ENCODE measurements at regions not wholly inside any gene's neighbourhood (a gene's known extent, or its start where the extent isn't known, plus 50 kb on each side); places are given as distances from the start of the nearest gene placed in this dataset.

GRCh38 chr4:114093221-114093715 lies 113.8 kb upstream of the ARSJ start:
- Histone ChIP-seq H3K9ac (ENCODE audit: low read length) (no peak overlapping the region), H3K4me3 (ENCODE audit: low read length) (no peak overlapping the region), H3K4me1 (ENCODE audit: control insufficient read depth, insufficient read depth, low read length) (no peaks in the 10 kb centered on the region), H3K36me3 (ENCODE audit: control insufficient read depth, insufficient read depth, low read length) (no peaks in the 10 kb centered on the region), H3K27ac (ENCODE audit: low read depth, low read length) (no peak overlapping the region), H3K27me3 (ENCODE audit: control insufficient read depth, insufficient read depth, low read length) (no peaks in the 10 kb centered on the region)

DNA sequence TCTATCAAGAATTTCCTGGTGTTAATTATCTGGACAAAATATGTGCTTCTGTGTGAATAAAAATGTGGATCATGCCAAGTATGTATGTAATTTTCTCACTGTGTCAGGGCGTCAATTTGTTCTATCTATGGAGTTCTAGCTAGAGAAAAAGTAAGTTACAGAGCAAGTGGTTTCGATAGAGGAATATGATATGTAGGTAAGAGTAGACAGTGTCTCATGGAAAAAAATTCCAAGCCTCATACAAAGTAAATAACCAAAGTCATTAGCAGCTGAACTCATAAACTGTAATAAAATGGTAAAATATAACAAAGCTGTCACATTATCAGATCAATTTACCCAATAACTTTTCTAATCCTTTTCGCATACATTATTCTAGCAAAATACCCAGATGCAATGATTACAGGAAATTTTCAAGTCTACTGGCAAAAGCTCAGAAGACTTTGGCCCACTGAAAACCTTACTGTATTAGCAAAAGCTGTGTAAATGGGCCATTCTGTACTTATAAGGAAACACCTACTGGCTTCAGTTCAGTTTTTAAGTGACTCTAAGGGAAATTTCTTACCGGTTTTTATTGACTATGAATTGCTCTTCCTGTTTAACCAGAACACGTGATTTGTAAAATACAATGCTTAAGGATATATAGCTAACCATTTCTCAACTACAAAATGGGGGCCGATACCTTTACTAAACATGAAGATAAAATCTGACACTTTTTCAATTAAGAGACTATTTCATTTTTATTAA lies 121.0 kb upstream of the ARSJ start:
- H3K4me3 ChIP-seq (ENCODE audit: low read length), result no peak overlapping the region
- no peaks in the 10 kb centered on the region for H3K27me3 ChIP-seq (ENCODE audit: control insufficient read depth, insufficient read depth, low read length)
- no peaks in the 10 kb centered on the region for H3K36me3 ChIP-seq (ENCODE audit: control insufficient read depth, insufficient read depth, low read length)
- no peaks in the 10 kb centered on the region for H3K4me1 ChIP-seq (ENCODE audit: control insufficient read depth, insufficient read depth, low read length)
- no peak overlapping the region for H3K9ac ChIP-seq (ENCODE audit: low read length)
- H3K27ac ChIP-seq (ENCODE audit: low read depth, low read length), result no peak overlapping the region

GRCh38 chr4:114103908-114104307 lies 124.5 kb upstream of the ARSJ start:
- H3K4me3 ChIP-seq (ENCODE audit: low read length), result no peak overlapping the region
- H3K4me1 ChIP-seq (ENCODE audit: control insufficient read depth, insufficient read depth, low read length), result no peaks in the 10 kb centered on the region
- no peak overlapping the region for H3K9ac ChIP-seq (ENCODE audit: low read length)
- no peaks in the 10 kb centered on the region for H3K27me3 ChIP-seq (ENCODE audit: control insufficient read depth, insufficient read depth, low read length)
- H3K36me3 ChIP-seq (ENCODE audit: control insufficient read depth, insufficient read depth, low read length), result no peaks in the 10 kb centered on the region
- no peak overlapping the region for H3K27ac ChIP-seq (ENCODE audit: low read depth, low read length)

DNA sequence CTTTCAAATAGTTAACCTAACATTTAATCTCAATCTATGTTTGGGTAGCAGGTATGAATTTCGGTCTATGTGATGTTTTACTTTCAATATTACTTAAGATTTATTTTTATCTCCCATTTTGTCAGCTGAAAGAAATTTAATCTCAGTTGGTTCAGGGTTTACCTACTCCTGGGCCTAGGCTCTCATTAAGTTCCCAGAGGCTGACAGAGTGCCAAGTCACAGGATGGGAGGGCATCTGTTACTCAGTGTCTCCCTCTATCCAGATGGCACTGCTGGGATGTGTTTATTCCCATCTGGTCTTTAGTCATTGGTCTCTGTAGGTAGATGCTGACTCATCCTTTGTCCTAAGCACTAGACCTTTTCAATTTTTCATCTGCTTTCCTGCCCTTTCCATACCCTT lies 129.4 kb upstream of the ARSJ start:
- H3K4me1 ChIP-seq (ENCODE audit: control insufficient read depth, insufficient read depth, low read length), result no peaks in the 10 kb centered on the region
- no peaks in the 10 kb centered on the region for H3K36me3 ChIP-seq (ENCODE audit: control insufficient read depth, insufficient read depth, low read length)
- no peak overlapping the region for H3K27ac ChIP-seq (ENCODE audit: low read depth, low read length)
- H3K27me3 ChIP-seq (ENCODE audit: control insufficient read depth, insufficient read depth, low read length), result no peaks in the 10 kb centered on the region
- no peak overlapping the region for H3K4me3 ChIP-seq (ENCODE audit: low read length)
- no peak overlapping the region for H3K9ac ChIP-seq (ENCODE audit: low read length)

- no peaks in the 10 kb centered on the region for H3K27me3 ChIP-seq (ENCODE audit: control insufficient read depth, insufficient read depth, low read length)
- no peak overlapping the region for H3K9ac ChIP-seq (ENCODE audit: low read length)
- no peaks in the 10 kb centered on the region for H3K36me3 ChIP-seq (ENCODE audit: control insufficient read depth, insufficient read depth, low read length)
- H3K4me3 ChIP-seq (ENCODE audit: low read length), result no peak overlapping the region
- H3K4me1 ChIP-seq (ENCODE audit: control insufficient read depth, insufficient read depth, low read length), result no peaks in the 10 kb centered on the region
- H3K27ac ChIP-seq (ENCODE audit: low read depth, low read length), result no peak overlapping the region
Observed at GRCh38 chr4:114109776-114110175, 130.3 kb upstream of the ARSJ start.

GRCh38 chr4:114115526-114115925 lies 136.1 kb upstream of the ARSJ start:
- H3K27ac ChIP-seq (ENCODE audit: low read depth, low read length), result no peak overlapping the region

GRCh38 chr4:114116861-114117260 lies 137.4 kb upstream of the ARSJ start:
- no peaks in the 10 kb centered on the region for H3K36me3 ChIP-seq (ENCODE audit: control insufficient read depth, insufficient read depth, low read length)

More at GRCh38 chr4:114115526-114115925, 136.1 kb upstream of the ARSJ start:
- Histone ChIP-seq H3K9ac (ENCODE audit: low read length) (no peak overlapping the region), H3K36me3 (ENCODE audit: control insufficient read depth, insufficient read depth, low read length) (no peaks in the 10 kb centered on the region), H3K27me3 (ENCODE audit: control insufficient read depth, insufficient read depth, low read length) (no peaks in the 10 kb centered on the region), H3K4me1 (ENCODE audit: control insufficient read depth, insufficient read depth, low read length) (no peaks in the 10 kb centered on the region), H3K4me3 (ENCODE audit: low read length) (no peak overlapping the region)

DNA sequence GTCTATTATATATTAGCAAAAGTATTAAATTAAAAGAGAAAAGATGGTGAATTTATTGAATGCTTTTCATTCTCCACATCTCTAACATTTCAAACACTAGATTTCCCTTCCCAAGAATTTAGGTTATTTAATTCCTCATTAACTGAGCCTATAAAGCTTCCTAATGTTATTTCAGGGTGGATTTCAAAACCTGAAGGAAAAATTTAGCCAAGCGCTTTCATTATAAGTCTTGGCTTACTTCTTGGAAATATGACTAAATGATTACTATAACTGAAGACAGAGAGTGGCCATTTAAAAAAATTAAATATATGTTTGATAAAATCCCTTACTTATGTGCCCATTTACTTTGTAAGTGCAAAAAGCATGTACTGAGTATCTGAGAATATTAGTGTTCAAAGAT lies 141.8 kb upstream of the ARSJ start:
- no peak overlapping the region for H3K9ac ChIP-seq (ENCODE audit: low read length)
- H3K36me3 ChIP-seq (ENCODE audit: control insufficient read depth, insufficient read depth, low read length), result no peaks in the 10 kb centered on the region
- no peak overlapping the region for H3K27ac ChIP-seq (ENCODE audit: low read depth, low read length)
- no peaks in the 10 kb centered on the region for H3K4me1 ChIP-seq (ENCODE audit: control insufficient read depth, insufficient read depth, low read length)
- no peak overlapping the region for H3K4me3 ChIP-seq (ENCODE audit: low read length)
- H3K27me3 ChIP-seq (ENCODE audit: control insufficient read depth, insufficient read depth, low read length), result no peaks in the 10 kb centered on the region

More at GRCh38 chr4:114116861-114117260, 137.4 kb upstream of the ARSJ start:
- Histone ChIP-seq H3K4me3 (ENCODE audit: low read length) (no peak overlapping the region), H3K4me1 (ENCODE audit: control insufficient read depth, insufficient read depth, low read length) (no peaks in the 10 kb centered on the region), H3K9ac (ENCODE audit: low read length) (no peak overlapping the region), H3K27ac (ENCODE audit: low read depth, low read length) (no peak overlapping the region), H3K27me3 (ENCODE audit: control insufficient read depth, insufficient read depth, low read length) (no peaks in the 10 kb centered on the region)

GRCh38 chr4:114132199-114132598 lies 152.8 kb upstream of the ARSJ start:
- H3K36me3 ChIP-seq (ENCODE audit: control insufficient read depth, insufficient read depth, low read length), result no peaks in the 10 kb centered on the region
- no peaks in the 10 kb centered on the region for H3K4me1 ChIP-seq (ENCODE audit: control insufficient read depth, insufficient read depth, low read length)
- H3K27me3 ChIP-seq (ENCODE audit: control insufficient read depth, insufficient read depth, low read length), result no peaks in the 10 kb centered on the region
- no peak overlapping the region for H3K27ac ChIP-seq (ENCODE audit: low read depth, low read length)
- H3K9ac ChIP-seq (ENCODE audit: low read length), result no peak overlapping the region
- H3K4me3 ChIP-seq (ENCODE audit: low read length), result no peak overlapping the region

GRCh38 chr4:114132830-114133229 lies 153.4 kb upstream of the ARSJ start:
- Histone ChIP-seq H3K27me3 (ENCODE audit: control insufficient read depth, insufficient read depth, low read length) (no peaks in the 10 kb centered on the region), H3K4me3 (ENCODE audit: low read length) (no peak overlapping the region), H3K9ac (ENCODE audit: low read length) (no peak overlapping the region), H3K36me3 (ENCODE audit: control insufficient read depth, insufficient read depth, low read length) (no peaks in the 10 kb centered on the region), H3K27ac (ENCODE audit: low read depth, low read length) (no peak overlapping the region), H3K4me1 (ENCODE audit: control insufficient read depth, insufficient read depth, low read length) (no peaks in the 10 kb centered on the region)

GRCh38 chr4:114136069-114136468 lies 156.6 kb upstream of the ARSJ start:
- H3K4me3 ChIP-seq (ENCODE audit: low read length), result no peak overlapping the region
- H3K9ac ChIP-seq (ENCODE audit: low read length), result no peak overlapping the region
- H3K27me3 ChIP-seq (ENCODE audit: control insufficient read depth, insufficient read depth, low read length), result no peaks in the 10 kb centered on the region
- H3K36me3 ChIP-seq (ENCODE audit: control insufficient read depth, insufficient read depth, low read length), result no peaks in the 10 kb centered on the region
- H3K27ac ChIP-seq (ENCODE audit: low read depth, low read length), result no peak overlapping the region
- no peaks in the 10 kb centered on the region for H3K4me1 ChIP-seq (ENCODE audit: control insufficient read depth, insufficient read depth, low read length)

- no peaks in the 10 kb centered on the region for H3K4me1 ChIP-seq (ENCODE audit: control insufficient read depth, insufficient read depth, low read length)
- H3K9ac ChIP-seq (ENCODE audit: low read length), result no peak overlapping the region
- no peaks in the 10 kb centered on the region for H3K27me3 ChIP-seq (ENCODE audit: control insufficient read depth, insufficient read depth, low read length)
- H3K36me3 ChIP-seq (ENCODE audit: control insufficient read depth, insufficient read depth, low read length), result no peaks in the 10 kb centered on the region
- H3K27ac ChIP-seq (ENCODE audit: low read depth, low read length), result no peak overlapping the region
- H3K4me3 ChIP-seq (ENCODE audit: low read length), result no peak overlapping the region
Observed at GRCh38 chr4:114137984-114138383, 158.5 kb upstream of the ARSJ start.

DNA sequence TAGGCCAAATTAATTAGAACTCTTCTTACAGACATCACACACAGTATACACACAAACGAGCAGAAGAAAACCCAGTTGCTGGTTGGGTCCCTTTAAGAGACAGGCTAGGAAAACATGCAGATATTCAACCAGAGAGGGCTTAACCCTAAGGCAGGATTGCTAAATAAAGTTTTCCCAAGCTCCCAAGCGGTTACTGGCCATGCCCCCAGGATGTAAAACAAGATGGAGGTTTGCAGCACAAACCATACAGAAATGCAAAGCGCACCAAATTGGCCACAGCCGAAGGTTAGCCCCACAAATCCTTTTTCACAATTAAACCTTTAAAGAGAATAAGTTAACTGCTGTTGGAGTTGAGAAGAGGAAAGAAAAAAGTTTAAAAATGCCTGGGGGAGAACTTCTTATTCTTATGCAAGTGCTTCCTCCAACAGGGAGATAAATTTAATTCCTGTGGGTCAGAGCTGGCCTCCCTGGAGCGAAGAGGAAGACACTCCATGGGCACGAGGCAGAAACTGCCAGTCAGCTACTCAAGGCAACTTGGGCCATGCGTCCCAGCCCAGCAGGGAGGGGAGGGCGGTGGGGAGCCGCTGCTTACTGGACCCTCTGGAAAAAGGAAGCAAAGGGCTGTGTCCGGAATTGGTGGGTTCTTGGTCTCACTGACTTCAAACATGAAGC lies 167.6 kb upstream of the ARSJ start:
- no peak overlapping the region for H3K9ac ChIP-seq (ENCODE audit: low read length)
- no peak overlapping the region for H3K4me3 ChIP-seq (ENCODE audit: low read length)
- no peaks in the 10 kb centered on the region for H3K36me3 ChIP-seq (ENCODE audit: control insufficient read depth, insufficient read depth, low read length)
- no peak overlapping the region for H3K27ac ChIP-seq (ENCODE audit: low read depth, low read length)
- no peaks in the 10 kb centered on the region for H3K27me3 ChIP-seq (ENCODE audit: control insufficient read depth, insufficient read depth, low read length)
- no peaks in the 10 kb centered on the region for H3K4me1 ChIP-seq (ENCODE audit: control insufficient read depth, insufficient read depth, low read length)
